GM19438 (cell line): ENCODE measurements at regions not wholly inside any gene's neighbourhood (a gene's known extent, or its start where the extent isn't known, plus 50 kb on each side); places are given as distances from the start of the nearest gene placed in this dataset.

Experiments
- ATAC-seq: cut with Tn5 transposase; IDR thresholded peaks from one replicate; pipeline ENCODE4 v1.9.1; 2021; ENCODE audit warnings: low read depth; ENCODE audit not compliant: unreplicated experiment

GRCh38 chr5:20500546-20500945, 512.5 kb upstream of the CDH18 start:
- no peak for ATAC-seq

DNA sequence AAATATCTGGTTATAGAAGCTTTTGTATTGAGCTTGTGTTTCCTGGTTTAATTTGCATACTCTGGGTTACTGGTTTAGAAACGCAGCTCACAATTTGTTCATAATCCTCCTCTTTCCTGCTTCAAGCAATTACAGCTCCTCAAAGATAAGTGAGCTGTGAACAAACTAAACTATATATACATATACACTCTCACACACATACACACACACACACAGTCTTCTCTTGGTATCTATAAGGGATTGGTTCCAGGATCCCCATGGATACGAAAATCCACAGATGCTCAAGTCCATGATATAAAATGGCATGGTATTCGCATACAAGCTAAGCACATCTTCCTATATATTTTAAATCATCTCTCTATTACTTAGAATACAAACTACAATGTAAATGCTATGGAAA, 510.9 kb upstream of the CDH18 start:
- no peak for ATAC-seq

- no peak for ATAC-seq
Measured at GRCh38 chr5:20498102-20498501, 510.1 kb upstream of the CDH18 start.

DNA sequence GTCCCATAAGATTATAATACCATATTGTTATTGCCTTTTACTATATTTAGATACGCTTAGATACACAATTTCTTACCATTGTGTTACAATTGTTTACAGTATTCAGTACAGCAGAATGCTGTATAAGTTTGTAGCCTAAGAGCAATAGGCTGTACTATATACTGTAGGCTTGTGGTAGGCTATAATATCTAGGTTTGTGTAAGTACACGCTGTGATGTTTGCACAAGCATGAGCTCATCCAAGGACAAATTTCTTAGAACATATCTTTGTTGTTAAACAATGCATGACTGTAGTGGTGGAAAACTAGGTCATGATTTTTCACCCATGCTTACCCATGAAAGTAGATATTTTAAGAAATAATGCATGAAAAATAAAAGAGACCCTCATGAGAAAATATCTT, 509.4 kb upstream of the CDH18 start:
- no peak for ATAC-seq

DNA sequence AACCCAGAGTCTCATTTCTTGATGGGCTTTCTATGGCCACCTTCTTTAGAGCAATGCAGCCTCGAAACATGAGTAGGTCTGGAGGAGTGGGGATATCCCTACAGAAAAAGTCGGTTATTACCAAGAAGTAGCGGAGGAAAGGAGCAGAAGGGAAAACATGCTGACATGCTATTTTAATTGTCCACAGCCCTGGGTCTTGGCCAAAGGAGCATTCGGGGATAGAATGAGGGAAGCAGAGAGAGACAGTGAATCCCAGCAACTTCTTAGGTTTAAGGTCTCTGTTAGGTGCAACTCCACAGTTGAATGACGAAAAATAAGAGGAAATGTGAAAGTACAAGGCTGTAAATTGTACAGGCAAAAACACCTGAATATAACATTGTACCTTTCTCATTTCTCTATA, 506.7 kb upstream of the CDH18 start:
- no peak for ATAC-seq

DNA sequence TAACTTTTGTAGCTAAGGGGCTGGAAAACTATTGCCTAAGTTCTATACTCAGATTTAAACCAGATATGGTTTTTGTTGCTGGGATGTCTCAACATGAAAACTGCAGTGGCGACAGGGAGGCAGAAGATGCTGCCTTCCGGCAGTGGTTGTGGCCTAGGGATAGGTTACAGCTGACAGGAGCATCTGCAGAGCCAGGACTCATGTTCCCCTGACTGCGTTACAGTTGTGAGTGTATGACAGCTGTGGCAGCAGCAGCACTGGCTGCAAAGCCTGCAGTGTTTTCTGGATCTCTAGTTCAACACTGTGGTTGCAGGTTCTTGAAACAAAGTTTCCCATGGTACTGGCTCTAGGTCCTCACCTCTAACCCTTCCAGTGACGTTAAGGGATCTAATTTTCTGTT, 498.8 kb upstream of the CDH18 start:
- ATAC-seq: no peak

- ATAC-seq: no peak
Measured at GRCh38 chr5:20476016-20476415, 488.0 kb upstream of the CDH18 start.

DNA sequence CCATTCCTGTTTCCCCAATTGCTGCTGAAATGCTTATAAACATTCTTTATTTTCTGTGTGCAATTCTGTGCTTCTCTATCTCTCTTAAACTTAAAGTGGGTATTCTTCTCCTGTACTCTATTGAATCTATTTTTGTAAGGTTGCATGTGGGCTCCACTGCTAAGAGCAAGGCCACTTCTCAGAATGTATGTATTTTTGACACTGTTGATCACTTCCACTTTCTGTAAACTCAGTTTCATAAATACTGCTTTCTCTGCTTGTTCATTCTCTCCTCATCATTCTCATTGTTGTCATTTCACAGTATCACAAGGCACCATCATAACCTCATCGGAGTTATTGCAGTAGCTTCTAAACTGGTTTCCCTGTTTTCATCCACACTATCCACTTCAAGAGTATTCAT, 483.0 kb upstream of the CDH18 start:
- ATAC-seq: no peak

- no peak for ATAC-seq
Measured at GRCh38 chr5:20469792-20470191, 481.8 kb upstream of the CDH18 start.

GRCh38 chr5:20469390-20469789, 481.4 kb upstream of the CDH18 start:
- no peak for ATAC-seq

DNA sequence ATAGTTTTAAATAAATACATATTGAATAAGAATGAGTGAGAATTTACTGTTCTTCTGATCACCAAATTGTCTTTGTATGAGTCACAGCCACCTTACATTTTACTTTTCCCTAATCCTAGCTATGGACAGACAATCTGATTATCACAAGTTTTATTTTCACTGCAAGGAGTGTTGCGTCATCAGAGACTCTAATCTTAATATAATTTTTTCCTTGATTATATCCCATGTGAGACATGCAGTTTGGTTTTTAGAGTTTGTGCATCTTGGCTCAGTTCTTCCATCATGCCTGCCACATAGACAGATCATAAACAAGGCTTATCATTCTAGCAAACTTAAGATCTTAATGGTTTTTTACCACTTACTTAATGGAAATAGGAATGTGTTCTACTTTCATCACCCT, 478.5 kb upstream of the CDH18 start:
- ATAC-seq: no peak

- no peak for ATAC-seq
Measured at GRCh38 chr5:20463206-20463605, 475.2 kb upstream of the CDH18 start.

GRCh38 chr5:20446121-20446520, 458.1 kb upstream of the CDH18 start:
- no peak for ATAC-seq

GRCh38 chr5:20445326-20445860, 457.4 kb upstream of the CDH18 start:
- no peak for ATAC-seq

GRCh38 chr5:20434786-20435185, 446.8 kb upstream of the CDH18 start:
- ATAC-seq: no peak

DNA sequence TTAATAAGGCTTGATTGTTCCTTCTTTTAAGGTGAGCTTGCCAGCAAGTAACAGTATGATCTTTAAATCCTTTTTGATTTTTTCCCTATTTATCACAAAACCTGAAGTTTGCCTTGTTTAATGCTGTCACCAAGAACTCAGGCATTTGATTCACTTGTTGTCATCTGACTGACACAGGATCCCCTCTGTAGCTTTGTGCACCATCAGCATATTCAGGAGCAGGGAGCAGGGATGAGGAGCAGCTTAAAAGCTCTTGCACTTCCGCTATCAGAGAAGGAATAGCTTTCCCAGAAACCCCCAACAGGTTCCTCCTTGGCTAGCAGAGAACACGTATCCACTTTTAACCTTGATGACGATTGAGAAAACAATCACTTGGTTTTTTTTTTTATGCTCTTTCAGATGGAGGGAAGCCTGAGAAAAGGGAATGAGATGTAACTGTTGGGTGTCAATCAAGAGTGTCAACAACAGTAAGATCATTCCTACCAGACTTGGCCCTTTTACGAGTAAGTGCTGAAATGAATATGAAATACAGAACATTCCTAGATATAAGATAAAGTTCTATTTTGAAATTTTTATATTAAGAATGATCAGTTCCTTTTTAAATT, 433.1 kb upstream of the CDH18 start:
- no peak for ATAC-seq
